Upper lobe of right lung (tissue), 1 donor: ENCODE measurements at regions not wholly inside any gene's neighbourhood (a gene's known extent, or its start where the extent isn't known, plus 50 kb on each side); places are given as distances from the start of the nearest gene placed in this dataset.

Experiments used
- ATAC-seq: fragments of 200-7000 bp; cut with Tn5 transposase; one replicate; pipeline ENCODE4 v1.9.1; 2020; ENCODE audit warnings: mild to moderate bottlenecking, moderate library complexity
- DNase-seq: peaks from one replicate; pipeline ENCODE4 v3.0.0-alpha.2; 2020
- H3K27ac ChIP-seq: fragments of 200-600 bp; one replicate; pipeline ENCODE4 v1.8.0; 2022
- H3K27me3 ChIP-seq: fragments of 200-600 bp; one replicate; pipeline ENCODE4 v1.8.0; 2022; ENCODE audit warnings: mild to moderate bottlenecking
- H3K36me3 ChIP-seq: fragments of 200-600 bp; one replicate; pipeline ENCODE4 v1.8.0; 2022
- H3K4me1 ChIP-seq: fragments of 200-600 bp; one replicate; pipeline ENCODE4 v1.8.0; 2022
- H3K4me3 ChIP-seq: fragments of 200-600 bp; one replicate; pipeline ENCODE4 v1.8.0; 2022; ENCODE audit warnings: mild to moderate bottlenecking
- H3K9me3 ChIP-seq: fragments of 200-600 bp; one replicate; pipeline ENCODE4 v1.8.0; 2022
- CTCF ChIP-seq: fragments of 200-600 bp; IDR thresholded peaks from one replicate; pipeline ENCODE4 v1.8.0; 2022; ENCODE audit warnings: antibody characterized with exemption
- intact Hi-C: fragments of 100-400 bp; cut with DNase I; formaldehyde crosslinking; loops from one replicate; pipeline ENCODE4 v1.11.0; 2022
- donor health status: DM: no; HTN: yes; CAD: no; lungs with severe emphysema.

- no peaks in the 10 kb centered on the region for H3K4me1 ChIP-seq
- H3K4me3 ChIP-seq, result no peak overlapping the region
- DNase-seq, result no peak
- no peaks in the 10 kb centered on the region for H3K9me3 ChIP-seq
- no peak for ATAC-seq
- H3K36me3 ChIP-seq, result no peaks in the 10 kb centered on the region
- no peaks in the 10 kb centered on the region for H3K27me3 ChIP-seq
- TF ChIP-seq CTCF, result no peak
- intact Hi-C loops, result no loop called here
- no peak overlapping the region for H3K27ac ChIP-seq
Measured at GRCh38 chr5:45179686-45180085, 370.9 kb downstream of the MRPS30 start.

GRCh38 chr5:45189042-45189441 is 380.3 kb downstream of the MRPS30 start:
- no peak for TF ChIP-seq CTCF
- no peak for ATAC-seq
- Histone ChIP-seq H3K4me1 (no peaks in the 10 kb centered on the region), H3K36me3 (no peaks in the 10 kb centered on the region), H3K9me3 (no peaks in the 10 kb centered on the region), H3K27ac (no peak overlapping the region), H3K4me3 (no peak overlapping the region), H3K27me3 (no peaks in the 10 kb centered on the region)
- intact Hi-C loops, result no loop called here
- no peak for DNase-seq

- H3K27me3 ChIP-seq, result no peaks in the 10 kb centered on the region
- no peak for TF ChIP-seq CTCF
- DNase-seq, result no peak
- intact Hi-C loops, result no loop called here
- H3K36me3 ChIP-seq, result no peaks in the 10 kb centered on the region
- H3K9me3 ChIP-seq, result no peaks in the 10 kb centered on the region
- no peaks in the 10 kb centered on the region for H3K4me1 ChIP-seq
- no peak for ATAC-seq
- H3K4me3 ChIP-seq, result no peak overlapping the region
- no peak overlapping the region for H3K27ac ChIP-seq
Measured at GRCh38 chr5:45189481-45189880, 380.7 kb downstream of the MRPS30 start.

- ATAC-seq (no peak), DNase-seq (no peak)
- no peak for TF ChIP-seq CTCF
- no peaks in the 10 kb centered on the region for H3K27me3 ChIP-seq
- H3K36me3 ChIP-seq, result no peaks in the 10 kb centered on the region
- H3K4me1 ChIP-seq, result no peaks in the 10 kb centered on the region
- intact Hi-C loops, result no loop called here
- H3K4me3 ChIP-seq, result no peak overlapping the region
- H3K27ac ChIP-seq, result no peak overlapping the region
- H3K9me3 ChIP-seq, result no peaks in the 10 kb centered on the region
Measured at GRCh38 chr5:45195026-45195425, 386.3 kb downstream of the MRPS30 start.
